ENCODE measurements at regions not wholly inside any gene's neighbourhood (a gene's known extent, or its start where the extent isn't known, plus 50 kb on each side); places are given as distances from the start of the nearest gene placed in this dataset.
"Not testable (repeated sequence)": the region's sequence is repeated elsewhere in the genome, so short reads cannot be mapped to it uniquely, and the experiment has no call there.

DNA sequence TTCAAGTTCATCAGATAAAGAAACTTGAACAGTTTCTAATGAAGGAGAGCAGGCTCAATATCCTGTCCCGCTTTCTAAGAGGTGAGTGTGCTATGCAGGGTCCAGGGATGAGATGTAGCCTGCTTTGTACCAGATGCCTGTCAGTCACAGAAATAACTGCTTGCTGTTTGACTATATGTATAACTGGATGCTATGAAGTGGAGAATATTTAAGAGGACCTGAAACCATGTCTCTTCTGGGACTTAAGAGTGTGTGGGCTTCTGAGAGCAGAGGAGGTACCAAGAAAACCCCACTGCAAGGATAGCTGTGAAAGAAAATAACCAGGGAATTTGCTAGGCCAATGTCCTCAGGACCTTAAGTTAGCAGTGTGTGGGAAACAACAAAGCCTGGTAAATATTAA lies 246.3 kb upstream of the RFC3 start:
- intact Hi-C loops (cut with DNase I), result no loop called here
- 97 to 100% methylated on average over 1 of the region's 1 CpG for WGBS, 2 donors
- TF ChIP-seq, protein P1, sequence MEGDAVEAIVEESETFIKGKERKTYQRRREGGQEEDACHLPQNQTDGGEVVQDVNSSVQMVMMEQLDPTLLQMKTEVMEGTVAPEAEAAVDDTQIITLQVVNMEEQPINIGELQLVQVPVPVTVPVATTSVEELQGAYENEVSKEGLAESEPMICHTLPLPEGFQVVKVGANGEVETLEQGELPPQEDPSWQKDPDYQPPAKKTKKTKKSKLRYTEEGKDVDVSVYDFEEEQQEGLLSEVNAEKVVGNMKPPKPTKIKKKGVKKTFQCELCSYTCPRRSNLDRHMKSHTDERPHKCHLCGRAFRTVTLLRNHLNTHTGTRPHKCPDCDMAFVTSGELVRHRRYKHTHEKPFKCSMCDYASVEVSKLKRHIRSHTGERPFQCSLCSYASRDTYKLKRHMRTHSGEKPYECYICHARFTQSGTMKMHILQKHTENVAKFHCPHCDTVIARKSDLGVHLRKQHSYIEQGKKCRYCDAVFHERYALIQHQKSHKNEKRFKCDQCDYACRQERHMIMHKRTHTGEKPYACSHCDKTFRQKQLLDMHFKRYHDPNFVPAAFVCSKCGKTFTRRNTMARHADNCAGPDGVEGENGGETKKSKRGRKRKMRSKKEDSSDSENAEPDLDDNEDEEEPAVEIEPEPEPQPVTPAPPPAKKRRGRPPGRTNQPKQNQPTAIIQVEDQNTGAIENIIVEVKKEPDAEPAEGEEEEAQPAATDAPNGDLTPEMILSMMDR (IDR thresholded peaks at IDR 0.05), result no peak

DNA sequence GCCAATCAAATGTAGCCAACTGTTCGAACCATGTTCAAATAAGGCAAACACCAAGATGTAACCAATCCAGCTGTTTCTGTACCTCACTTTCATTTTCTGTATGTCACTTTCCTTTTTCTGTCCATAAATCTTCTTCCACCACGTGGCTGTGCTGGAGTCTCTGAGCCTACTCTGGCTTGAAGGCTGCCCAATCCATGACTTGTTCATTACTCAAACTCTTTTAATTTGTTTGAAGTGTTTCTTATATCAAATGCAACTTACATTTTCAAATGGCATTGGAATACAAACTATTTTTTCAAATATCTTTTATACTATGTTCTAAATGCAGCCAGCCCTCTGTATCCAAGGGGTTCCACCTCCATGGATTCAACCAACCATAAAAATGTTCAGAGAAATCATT lies 245.6 kb upstream of the RFC3 start:
- H3K36me3 ChIP-seq; H3K9me3 ChIP-seq; ATAC-seq; FAIRE-seq; H3K4me3 ChIP-seq; H3K27me3 ChIP-seq; DNase-seq; intact Hi-C loops (cut with DNase I); H3K27ac ChIP-seq: not testable (repeated sequence)
- peaks cover 0 to 16% (median 3%) of the 10 kb centered on the region in 3 donors for H3K4me1 ChIP-seq
- WGBS, 2 donors, result 88 to 95% methylated on average over 2 of the region's 2 CpGs

More for the DNA sequence above, 246.3 kb upstream of the RFC3 start:
- Histone ChIP-seq H3K27ac (no peak overlapping the region), H3K27me3 (no peaks in the 10 kb centered on the region), H3K4me3 (no peak overlapping the region), H3K4me1 (peaks cover 0 to 9% (median 0%) of the 10 kb centered on the region in 3 donors), H3K9me3 (no peaks in the 10 kb centered on the region), H3K36me3 (no peaks in the 10 kb centered on the region)
- FAIRE-seq (no peak), ATAC-seq (no peak), DNase-seq (no peak)

DNA sequence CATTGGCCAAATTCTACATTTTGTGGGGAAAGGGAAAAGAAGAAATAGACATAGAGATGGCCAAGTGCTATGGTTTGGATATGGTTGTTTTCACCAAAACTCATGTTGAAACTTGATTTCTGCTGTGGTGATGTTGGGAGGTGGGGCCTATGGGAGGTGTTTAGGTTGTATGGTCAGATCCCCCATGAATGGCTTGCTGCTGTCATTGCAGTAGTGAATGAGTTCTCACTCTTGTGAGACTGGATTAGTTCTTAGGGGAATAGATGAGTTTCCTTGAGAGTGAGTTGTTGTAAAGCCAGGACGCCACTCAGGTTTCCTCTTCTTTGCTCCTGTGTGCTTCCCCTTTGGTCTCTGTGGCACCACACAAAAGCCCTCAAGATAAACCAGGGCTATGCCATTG lies 242.6 kb upstream of the RFC3 start:
- peaks cover 0 to 10% (median 5%) of the 10 kb centered on the region in 3 donors for H3K4me1 ChIP-seq
- no peaks in the 10 kb centered on the region for H3K9me3 ChIP-seq
- no peak overlapping the region for H3K4me3 ChIP-seq
- ATAC-seq (no peak), DNase-seq (no peak), FAIRE-seq (no peak)
- no peaks in the 10 kb centered on the region for H3K27me3 ChIP-seq
- 86 to 95% methylated on average over 1 of the region's 1 CpG for WGBS, 2 donors
- intact Hi-C loops (cut with DNase I), result no loop called here
- H3K36me3 ChIP-seq, result no peaks in the 10 kb centered on the region
- H3K27ac ChIP-seq, result no peak overlapping the region
- TF ChIP-seq, protein P1 (IDR thresholded peaks at IDR 0.05), result no peak

DNA sequence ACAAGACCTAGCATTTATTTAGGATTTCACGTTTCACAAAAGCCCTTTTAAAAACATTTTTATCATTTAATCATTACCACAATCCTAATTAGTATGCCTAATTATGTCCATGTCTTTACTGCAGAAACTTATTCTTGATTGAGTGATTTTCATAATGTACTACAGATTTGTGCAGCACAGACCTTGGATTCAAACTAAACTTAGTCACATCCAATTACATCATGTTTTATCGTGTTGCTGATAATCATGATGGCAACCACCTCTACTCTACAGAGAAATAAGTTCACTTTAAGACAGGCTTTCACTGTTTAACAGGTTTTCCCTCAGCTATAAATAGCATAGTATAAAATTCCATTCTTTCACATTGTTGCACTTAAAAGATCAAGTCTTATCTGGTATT lies 240.9 kb upstream of the RFC3 start:
- intact Hi-C loops (cut with DNase I), result no loop called here
- no peak for DNase-seq

DNA sequence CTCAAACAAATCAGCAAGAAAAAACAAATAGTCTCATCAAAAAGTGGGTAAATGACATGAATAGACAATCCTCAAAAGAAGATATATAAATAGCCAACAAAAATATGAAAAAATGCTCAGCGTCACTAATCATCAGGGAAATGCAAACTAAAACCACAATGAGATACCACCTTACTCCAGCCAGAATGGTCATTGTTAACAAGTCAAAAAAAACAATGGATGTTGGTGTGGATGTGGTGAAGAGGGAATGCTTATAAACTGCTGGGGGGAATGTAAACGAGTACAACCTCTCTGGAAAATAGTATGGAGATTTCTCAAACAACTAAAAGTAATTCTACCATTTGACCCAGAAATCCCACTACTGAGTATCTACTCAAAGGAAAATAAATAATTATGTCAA lies 239.2 kb upstream of the RFC3 start:
- TF ChIP-seq, protein P1 (IDR thresholded peaks at IDR 0.05), result no peak
- Histone ChIP-seq H3K4me3 (no peak overlapping the region), H3K27me3 (no peaks in the 10 kb centered on the region), H3K27ac (no peak overlapping the region), H3K9me3 (no peaks in the 10 kb centered on the region), H3K4me1 (peaks cover 0 to 10% (median 5%) of the 10 kb centered on the region in 3 donors), H3K36me3 (no peaks in the 10 kb centered on the region)
- WGBS, 2 donors, result 64 to 95% methylated on average over 2 of the region's 2 CpGs
- FAIRE-seq (no peak), DNase-seq (no peak), ATAC-seq (no peak)
- intact Hi-C loops (cut with DNase I), result no loop called here

More for the DNA sequence above, 240.9 kb upstream of the RFC3 start:
- Histone ChIP-seq H3K9me3 (no peaks in the 10 kb centered on the region), H3K27me3 (no peaks in the 10 kb centered on the region), H3K36me3 (no peaks in the 10 kb centered on the region), H3K4me3 (no peak overlapping the region), H3K4me1 (peaks cover 0 to 10% (median 5%) of the 10 kb centered on the region in 3 donors), H3K27ac (no peak overlapping the region)
- peak; percentile 47 to 68 (median 58) for ATAC-seq
- WGBS, 2 donors, result 12 to 21% methylated on average over 2 of the region's 2 CpGs
- FAIRE-seq, result no peak
- TF ChIP-seq, protein P1 (IDR thresholded peaks at IDR 0.05), result no peak

Data from pancreas (tissue), 10 donors.